ENCODE measurements at regions not wholly inside any gene's neighbourhood (a gene's known extent, or its start where the extent isn't known, plus 50 kb on each side); places are given as distances from the start of the nearest gene placed in this dataset.

GRCh38 chr4:11587797-11588196 is 159.1 kb upstream of the HS3ST1 start:
- no peak for TF ChIP-seq EZH2 (IDR thresholded peaks at IDR 0.05; ENCODE audit: low read length)
- no peak for TF ChIP-seq CTCF (optimal IDR thresholded peaks at IDR 0.05 in 1 of 3, IDR thresholded peaks at IDR 0.05 in 1 of 3, conservative IDR thresholded peaks at IDR 0.05 in 1 of 3; ENCODE audit: extremely low read depth in 1 of 3, insufficient read depth in 2 of 3, low read length in 3 of 3)
- no peak for DNase-seq (ENCODE audit: low read depth, low spot score)
- Histone ChIP-seq H3K36me3 (ENCODE audit: control insufficient read depth in 2 of 2, extremely low read depth in 1 of 2, insufficient read depth in 2 of 2, low read length in 2 of 2) (no peaks in the 10 kb centered on the region), H3K9ac (ENCODE audit: control insufficient read depth, extremely low read depth, insufficient read depth, low read length) (no peak overlapping the region), H3K79me2 (ENCODE audit: control insufficient read depth, insufficient read depth, low read length) (no peaks in the 10 kb centered on the region), H3K27ac (ENCODE audit: control insufficient read depth, insufficient read depth, low read length) (no peak overlapping the region), H3K27me3 (ENCODE audit: control insufficient read depth, extremely low read depth, insufficient read depth, low read length) (no peaks in the 10 kb centered on the region), H4K20me1 (ENCODE audit: control insufficient read depth, extremely low read depth, insufficient read depth, low read length) (no peaks in the 10 kb centered on the region), H3K9me1 (ENCODE audit: control insufficient read depth, extremely low read depth, insufficient read depth, low read length) (no peaks in the 10 kb centered on the region), H3K4me2 (ENCODE audit: control insufficient read depth, extremely low read depth, insufficient read depth, low read depth, low read length) (no peak overlapping the region), H3K4me1 (ENCODE audit: control insufficient read depth, extremely low read depth, insufficient read depth, low read length) (peaks cover 6% of the 10 kb centered on the region), H3K4me3 (ENCODE audit: control insufficient read depth in 2 of 3, extremely low read depth in 1 of 3, insufficient read depth in 2 of 3, low read depth in 1 of 3, low read length in 3 of 3) (no peak overlapping the region), H2AFZ (ENCODE audit: control insufficient read depth, low read length) (no peak overlapping the region), H3K9me3 (ENCODE audit: control insufficient read depth, low read depth, low read length) (no peaks in the 10 kb centered on the region)
- dilution Hi-C loops (cut with MboI; ENCODE audit: extremely low pct_ligation_motif_present, low sequenced_read_pairs), result no loop called here
- FAIRE-seq, result no peak

GRCh38 chr4:11585506-11585905 is 156.8 kb upstream of the HS3ST1 start:
- no peak overlapping the region for H3K9ac ChIP-seq (ENCODE audit: control insufficient read depth, extremely low read depth, insufficient read depth, low read length)
- H3K27ac ChIP-seq (ENCODE audit: control insufficient read depth, insufficient read depth, low read length), result no peak overlapping the region
- H4K20me1 ChIP-seq (ENCODE audit: control insufficient read depth, extremely low read depth, insufficient read depth, low read length), result no peaks in the 10 kb centered on the region
- TF ChIP-seq EZH2 (IDR thresholded peaks at IDR 0.05; ENCODE audit: low read length) (no peak), CTCF (optimal IDR thresholded peaks at IDR 0.05 in 1 of 3, IDR thresholded peaks at IDR 0.05 in 1 of 3, conservative IDR thresholded peaks at IDR 0.05 in 1 of 3; ENCODE audit: extremely low read depth in 1 of 3, insufficient read depth in 2 of 3, low read length in 3 of 3) (no peak)
- H3K79me2 ChIP-seq (ENCODE audit: control insufficient read depth, insufficient read depth, low read length), result no peaks in the 10 kb centered on the region
- H3K4me1 ChIP-seq (ENCODE audit: control insufficient read depth, extremely low read depth, insufficient read depth, low read length), result peaks cover 6% of the 10 kb centered on the region
- no peaks in the 10 kb centered on the region for H3K9me3 ChIP-seq (ENCODE audit: control insufficient read depth, low read depth, low read length)
- no peak overlapping the region for H3K4me2 ChIP-seq (ENCODE audit: control insufficient read depth, extremely low read depth, insufficient read depth, low read depth, low read length)
- DNase-seq (ENCODE audit: low read depth, low spot score) (no peak), FAIRE-seq (peak; percentile 83)
- no peaks in the 10 kb centered on the region for H3K27me3 ChIP-seq (ENCODE audit: control insufficient read depth, extremely low read depth, insufficient read depth, low read length)
- dilution Hi-C loops (cut with MboI; ENCODE audit: extremely low pct_ligation_motif_present, low sequenced_read_pairs), result no loop called here
- H3K36me3 ChIP-seq (ENCODE audit: control insufficient read depth in 2 of 2, extremely low read depth in 1 of 2, insufficient read depth in 2 of 2, low read length in 2 of 2), result no peaks in the 10 kb centered on the region
- H3K9me1 ChIP-seq (ENCODE audit: control insufficient read depth, extremely low read depth, insufficient read depth, low read length), result no peaks in the 10 kb centered on the region
- no peak overlapping the region for H3K4me3 ChIP-seq (ENCODE audit: control insufficient read depth in 2 of 3, extremely low read depth in 1 of 3, insufficient read depth in 2 of 3, low read depth in 1 of 3, low read length in 3 of 3)
- no peak overlapping the region for H2AFZ ChIP-seq (ENCODE audit: control insufficient read depth, low read length)

Measured in keratinocyte (primary cell).